Osteoblast (primary cell): ENCODE measurements at regions not wholly inside any gene's neighbourhood (a gene's known extent, or its start where the extent isn't known, plus 50 kb on each side); places are given as distances from the start of the nearest gene placed in this dataset.

Source experiments
- DNase-seq: peaks from one replicate; pipeline ENCODE4 v3.0.0; 2011; ENCODE audit warnings: low spot score, mixed read lengths; ENCODE audit not compliant: insufficient read length; ENCODE audit errors: missing footprints
- H2AFZ ChIP-seq: 2 replicates; pipeline ENCODE4 v1.6.0; 2011; ENCODE audit warnings: mild to moderate bottlenecking, low read length
- H3K27ac ChIP-seq: 2 replicates; pipeline ENCODE4 v1.5.1; 2011; ENCODE audit warnings: mild to moderate bottlenecking, low read depth, low read length, moderate library complexity
- H3K27me3 ChIP-seq: 2 replicates; pipeline ENCODE4 v1.6.0; 2012; ENCODE audit warnings: mild to moderate bottlenecking, control low read depth, inconsistent platforms, low read length, moderate library complexity; ENCODE audit not compliant: insufficient read depth
- H3K36me3 ChIP-seq: 2 replicates; pipeline ENCODE4 v1.5.1; 2011; ENCODE audit warnings: mild to moderate bottlenecking, low read length, control low read depth, moderate library complexity; ENCODE audit not compliant: insufficient read depth
- H3K4me1 ChIP-seq: 2 replicates; pipeline ENCODE4 v1.5.1; 2011; ENCODE audit warnings: mild to moderate bottlenecking, low read length, control low read depth, moderate library complexity; ENCODE audit not compliant: insufficient read depth
- H3K4me2 ChIP-seq: 2 replicates; pipeline ENCODE4 v1.6.0; 2011; ENCODE audit warnings: mild to moderate bottlenecking, low read length; ENCODE audit not compliant: insufficient read depth
- H3K4me3 ChIP-seq: fragments of 200-600 bp; sonication (generic); 3 replicates; pipeline ENCODE4 v1.5.1; 2012; ENCODE audit warnings: mild to moderate bottlenecking, low read length, inconsistent platforms; ENCODE audit not compliant: insufficient read depth
- H3K79me2 ChIP-seq: 2 replicates; pipeline ENCODE4 v1.6.0; 2012; ENCODE audit warnings: mild to moderate bottlenecking, low read length, control low read depth, inconsistent platforms; ENCODE audit not compliant: insufficient read depth
- H3K9me3 ChIP-seq: 2 replicates; pipeline ENCODE4 v1.5.1; 2011; ENCODE audit warnings: low read depth, low read length, control low read depth
- H4K20me1 ChIP-seq: 2 replicates; pipeline ENCODE4 v1.6.0; 2012; ENCODE audit warnings: mild to moderate bottlenecking, low read length, control low read depth; ENCODE audit not compliant: insufficient read depth
- TF ChIP-seq, protein P1 (sequence below): IDR thresholded peaks from 2 replicates; pipeline ENCODE4 v1.5.1; 2011; ENCODE audit warnings: mild to moderate bottlenecking, low read depth, low read length, moderate library complexity; ENCODE audit errors: extremely low read depth

DNA sequence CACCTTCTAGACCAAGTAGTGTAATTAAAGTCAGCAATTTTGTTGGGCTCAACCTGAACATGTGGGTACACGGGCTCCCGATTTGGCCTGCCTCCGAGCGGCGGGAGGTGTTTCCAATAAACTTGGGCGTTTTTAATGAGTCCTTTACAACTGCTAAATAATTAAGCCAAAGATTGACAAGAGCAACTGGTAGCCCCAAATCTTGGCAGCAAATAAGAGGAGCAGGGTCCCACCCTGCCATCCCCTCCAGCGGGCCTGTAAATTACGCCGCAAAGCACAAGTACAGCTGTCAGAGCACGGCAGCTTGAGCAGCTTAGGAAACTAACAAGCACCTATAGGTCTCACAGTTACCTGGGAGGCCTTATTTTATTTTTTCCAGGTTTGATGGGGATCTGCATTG lies 217.1 kb downstream of the BMP7 start:
- H3K4me2 ChIP-seq = no peak overlapping the region
- no peaks in the 10 kb centered on the region for H3K36me3 ChIP-seq
- TF ChIP-seq, protein P1, sequence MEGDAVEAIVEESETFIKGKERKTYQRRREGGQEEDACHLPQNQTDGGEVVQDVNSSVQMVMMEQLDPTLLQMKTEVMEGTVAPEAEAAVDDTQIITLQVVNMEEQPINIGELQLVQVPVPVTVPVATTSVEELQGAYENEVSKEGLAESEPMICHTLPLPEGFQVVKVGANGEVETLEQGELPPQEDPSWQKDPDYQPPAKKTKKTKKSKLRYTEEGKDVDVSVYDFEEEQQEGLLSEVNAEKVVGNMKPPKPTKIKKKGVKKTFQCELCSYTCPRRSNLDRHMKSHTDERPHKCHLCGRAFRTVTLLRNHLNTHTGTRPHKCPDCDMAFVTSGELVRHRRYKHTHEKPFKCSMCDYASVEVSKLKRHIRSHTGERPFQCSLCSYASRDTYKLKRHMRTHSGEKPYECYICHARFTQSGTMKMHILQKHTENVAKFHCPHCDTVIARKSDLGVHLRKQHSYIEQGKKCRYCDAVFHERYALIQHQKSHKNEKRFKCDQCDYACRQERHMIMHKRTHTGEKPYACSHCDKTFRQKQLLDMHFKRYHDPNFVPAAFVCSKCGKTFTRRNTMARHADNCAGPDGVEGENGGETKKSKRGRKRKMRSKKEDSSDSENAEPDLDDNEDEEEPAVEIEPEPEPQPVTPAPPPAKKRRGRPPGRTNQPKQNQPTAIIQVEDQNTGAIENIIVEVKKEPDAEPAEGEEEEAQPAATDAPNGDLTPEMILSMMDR = no peak
- no peaks in the 10 kb centered on the region for H3K4me1 ChIP-seq
- no peaks in the 10 kb centered on the region for H3K79me2 ChIP-seq
- no peaks in the 10 kb centered on the region for H3K9me3 ChIP-seq
- no peak overlapping the region for H3K4me3 ChIP-seq
- no peak overlapping the region for H3K27ac ChIP-seq
- no peaks in the 10 kb centered on the region for H3K27me3 ChIP-seq
- H4K20me1 ChIP-seq = no peaks in the 10 kb centered on the region
- no peak overlapping the region for H2AFZ ChIP-seq
- DNase-seq = no peak

- Histone ChIP-seq H3K79me2 (no peaks in the 10 kb centered on the region), H3K9me3 (no peaks in the 10 kb centered on the region), H3K36me3 (no peaks in the 10 kb centered on the region), H2AFZ (no peak overlapping the region), H3K4me3 (no peak overlapping the region), H3K4me2 (no peak overlapping the region), H3K27ac (no peak overlapping the region), H3K4me1 (no peaks in the 10 kb centered on the region), H4K20me1 (no peaks in the 10 kb centered on the region), H3K27me3 (no peaks in the 10 kb centered on the region)
- TF ChIP-seq, protein P1 = no peak
- DNase-seq = no peak
These were observed 215.3 kb downstream of the BMP7 start for GRCh38 chr20:57051096-57051495.

DNA sequence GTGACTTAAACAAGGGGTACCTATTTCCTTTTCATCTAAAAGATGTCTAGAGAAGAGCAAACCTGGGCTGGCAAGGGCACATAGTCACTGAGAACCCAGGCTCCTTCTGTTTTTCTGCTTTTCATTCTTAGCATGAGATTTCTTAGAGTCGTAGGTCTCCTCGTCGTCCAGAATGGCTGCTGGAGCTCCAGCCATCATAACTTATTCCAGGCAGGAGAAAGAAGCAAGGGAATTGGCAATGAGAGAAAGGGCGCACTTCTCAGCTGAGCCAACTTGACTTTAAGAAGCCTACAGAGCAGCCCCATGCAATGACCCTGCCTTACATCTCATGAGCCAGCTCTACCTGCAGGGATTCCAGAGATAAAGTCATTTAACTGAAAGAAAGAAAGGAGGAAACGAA lies 213.4 kb downstream of the BMP7 start:
- Histone ChIP-seq H3K4me3 (no peak overlapping the region), H3K27ac (no peak overlapping the region), H3K79me2 (no peaks in the 10 kb centered on the region), H4K20me1 (no peaks in the 10 kb centered on the region), H3K27me3 (no peaks in the 10 kb centered on the region), H3K9me3 (no peaks in the 10 kb centered on the region), H3K36me3 (no peaks in the 10 kb centered on the region), H3K4me2 (no peak overlapping the region), H2AFZ (no peak overlapping the region), H3K4me1 (no peaks in the 10 kb centered on the region)
- DNase-seq = no peak
- TF ChIP-seq, protein P1 = no peak

- no peak for DNase-seq
- H3K27me3 ChIP-seq = no peaks in the 10 kb centered on the region
- TF ChIP-seq, protein P1 = no peak
- no peaks in the 10 kb centered on the region for H3K79me2 ChIP-seq
- no peaks in the 10 kb centered on the region for H3K9me3 ChIP-seq
- H3K4me1 ChIP-seq = no peaks in the 10 kb centered on the region
- no peaks in the 10 kb centered on the region for H3K36me3 ChIP-seq
- H3K4me2 ChIP-seq = no peak overlapping the region
- no peak overlapping the region for H3K27ac ChIP-seq
- no peaks in the 10 kb centered on the region for H4K20me1 ChIP-seq
- no peak overlapping the region for H2AFZ ChIP-seq
- no peak overlapping the region for H3K4me3 ChIP-seq
These were observed 212.5 kb downstream of the BMP7 start for GRCh38 chr20:57053793-57054552.
